NCI-H2227 (cell line): ENCODE measurements at regions not wholly inside any gene's neighbourhood (a gene's known extent, or its start where the extent isn't known, plus 50 kb on each side); places are given as distances from the start of the nearest gene placed in this dataset.
"Not testable (repeated sequence)": the region's sequence is repeated elsewhere in the genome, so short reads cannot be mapped to it uniquely, and the experiment has no call there.

Source experiments
- DNase-seq: peaks from one replicate; lab custom pipeline; 2025; ENCODE audit not compliant: unreplicated experiment; lab: John Stamatoyannopoulos, UW

DNA sequence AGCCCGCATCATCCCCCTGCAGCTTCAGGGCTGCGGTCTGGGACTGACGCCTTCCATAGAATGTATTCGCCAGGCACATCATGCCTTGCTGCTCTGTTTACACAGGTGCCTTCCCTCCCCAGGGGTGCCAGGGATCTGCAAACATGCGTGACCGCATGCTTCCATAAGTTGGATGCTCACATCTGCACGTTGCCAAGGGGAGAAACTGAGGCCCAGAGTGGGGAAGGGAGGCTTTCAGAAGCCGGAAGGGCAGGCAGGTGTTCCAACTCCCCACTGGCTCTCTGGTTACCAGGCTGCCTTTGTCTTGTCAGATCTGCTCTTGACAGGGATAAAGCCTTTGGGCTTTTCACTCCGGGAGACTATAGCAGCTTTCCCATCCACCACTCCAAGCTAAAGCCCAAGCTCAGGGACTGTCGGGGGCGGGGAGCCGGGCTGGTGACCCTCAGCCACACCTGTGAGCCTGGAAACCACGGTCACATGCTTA is 125.8 kb upstream of the TNP1 start:
- no peak for DNase-seq

DNA sequence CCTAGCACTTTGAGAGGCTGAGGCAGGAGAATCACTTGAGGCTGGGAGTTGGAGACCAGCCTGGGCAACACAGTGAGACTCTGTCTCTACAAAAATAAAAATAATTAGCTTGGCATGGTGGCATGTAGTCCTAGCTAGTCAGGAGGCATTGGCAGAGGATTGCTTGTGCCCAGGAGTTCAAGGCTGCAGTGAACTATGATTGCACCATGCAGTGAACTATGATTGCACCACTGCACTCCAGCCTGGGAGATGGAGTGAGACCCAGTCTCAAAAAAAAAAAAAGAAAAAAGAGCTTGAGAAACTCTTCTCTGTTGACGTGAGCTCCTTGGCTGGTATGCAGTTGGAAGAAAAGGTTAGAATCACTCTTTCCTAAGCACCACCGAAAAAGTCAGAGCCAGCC is 125.1 kb upstream of the TNP1 start:
- DNase-seq = no peak

DNA sequence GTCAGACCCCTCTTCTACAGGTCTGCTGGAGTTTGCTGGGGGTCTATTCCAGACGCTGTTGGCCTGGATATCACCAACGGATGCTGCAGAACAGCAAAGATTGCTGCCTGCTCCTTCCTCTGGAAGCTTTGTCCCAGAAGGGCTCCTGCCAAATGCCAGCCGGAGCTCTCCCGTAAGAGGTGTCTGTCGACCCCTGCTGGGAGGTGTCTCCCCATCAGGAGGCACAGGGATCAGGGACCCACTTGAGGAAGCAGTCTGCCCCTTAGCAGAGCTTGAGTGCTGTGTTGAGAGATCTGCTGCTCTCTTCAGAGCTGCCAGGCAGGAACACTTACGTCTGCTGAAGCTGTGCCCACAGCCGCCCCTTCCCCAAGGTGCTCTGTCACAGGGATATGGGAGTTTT is 122.1 kb upstream of the TNP1 start:
- DNase-seq = not testable (repeated sequence)

DNA sequence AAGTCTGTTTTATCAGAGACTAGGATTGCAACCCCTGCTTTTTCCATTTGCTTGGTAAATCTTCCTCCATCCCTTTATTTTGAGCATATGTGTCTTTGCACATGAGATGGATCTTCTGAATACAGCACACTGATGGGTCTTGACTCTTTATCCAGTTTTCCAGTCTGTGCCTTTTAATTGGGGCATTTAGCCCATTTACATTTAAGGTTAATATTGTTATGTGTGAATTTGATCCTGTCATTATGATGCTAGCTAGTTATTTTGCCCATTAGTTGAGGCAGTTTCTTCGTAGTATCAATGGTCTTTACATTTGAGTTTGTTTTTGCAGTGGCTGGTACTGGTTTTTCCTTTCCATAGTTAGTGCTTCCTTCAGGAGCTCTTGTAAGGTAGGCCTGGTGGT is 120.6 kb upstream of the TNP1 start:
- DNase-seq = not testable (repeated sequence)

DNA sequence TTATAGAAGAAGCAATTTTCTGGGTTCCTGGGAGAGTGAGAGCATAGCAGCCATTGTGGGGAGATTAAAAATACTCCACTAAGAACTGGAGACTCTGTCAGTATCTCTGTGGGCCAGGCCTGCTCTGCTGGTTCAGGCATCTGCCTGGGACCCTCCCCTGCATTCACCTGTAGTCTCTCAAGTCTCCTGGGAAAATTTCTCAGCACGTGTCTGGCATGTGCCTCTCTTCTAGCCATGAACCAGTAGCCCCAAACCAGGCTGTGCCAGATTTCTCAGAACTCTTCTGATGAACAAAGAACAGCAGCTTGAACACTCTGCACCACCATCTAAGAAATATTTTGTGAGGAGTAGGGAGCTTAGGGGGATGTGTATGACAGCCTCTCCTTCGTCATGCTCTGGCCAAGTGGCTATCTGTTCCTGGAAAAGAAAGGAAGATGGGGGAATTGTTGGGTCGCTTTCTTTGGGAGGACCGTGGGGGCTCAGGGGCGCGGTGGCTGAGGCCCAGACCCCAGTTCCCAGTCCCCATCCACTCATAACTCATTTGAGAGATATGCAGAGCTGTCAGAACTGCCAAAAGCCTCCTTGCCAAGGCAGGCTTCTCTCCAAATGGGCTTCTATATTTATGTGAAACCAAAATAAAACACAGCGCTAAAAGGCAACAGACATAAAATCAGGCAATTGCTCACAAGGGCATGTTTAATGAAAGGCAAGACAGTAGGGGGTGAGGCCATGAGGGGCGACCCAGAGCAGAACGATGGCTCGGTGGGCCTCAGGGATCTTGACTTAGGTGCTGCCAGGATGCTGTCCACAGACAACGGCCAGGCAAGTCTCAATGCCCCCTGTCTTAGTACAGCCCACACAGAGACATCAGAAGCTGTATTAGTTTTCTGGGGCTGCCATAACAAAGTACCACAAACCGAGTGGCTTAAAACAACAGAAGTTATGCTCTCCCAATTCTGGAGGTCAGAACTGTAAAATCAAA is 114.7 kb upstream of the TNP1 start:
- no peak for DNase-seq

DNA sequence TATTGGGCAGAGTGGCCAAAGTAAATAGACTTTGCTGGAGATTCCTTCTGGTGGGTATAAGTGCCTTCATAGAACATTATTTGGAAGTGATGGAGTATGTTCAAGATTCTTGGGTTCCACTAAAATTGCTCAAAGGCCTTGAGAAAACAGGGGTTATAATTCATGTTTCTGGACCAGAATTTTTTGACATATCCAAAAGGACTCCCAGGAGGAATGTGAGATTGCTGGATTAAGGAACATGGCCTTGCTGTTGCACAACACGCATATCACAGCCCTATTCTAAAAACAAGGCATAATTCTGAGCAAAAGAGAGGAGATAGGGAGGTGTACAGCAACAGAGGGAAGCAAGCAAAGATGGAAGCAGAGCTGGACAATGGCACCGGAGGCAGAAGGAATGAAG is 111.7 kb upstream of the TNP1 start:
- no peak for DNase-seq

DNA sequence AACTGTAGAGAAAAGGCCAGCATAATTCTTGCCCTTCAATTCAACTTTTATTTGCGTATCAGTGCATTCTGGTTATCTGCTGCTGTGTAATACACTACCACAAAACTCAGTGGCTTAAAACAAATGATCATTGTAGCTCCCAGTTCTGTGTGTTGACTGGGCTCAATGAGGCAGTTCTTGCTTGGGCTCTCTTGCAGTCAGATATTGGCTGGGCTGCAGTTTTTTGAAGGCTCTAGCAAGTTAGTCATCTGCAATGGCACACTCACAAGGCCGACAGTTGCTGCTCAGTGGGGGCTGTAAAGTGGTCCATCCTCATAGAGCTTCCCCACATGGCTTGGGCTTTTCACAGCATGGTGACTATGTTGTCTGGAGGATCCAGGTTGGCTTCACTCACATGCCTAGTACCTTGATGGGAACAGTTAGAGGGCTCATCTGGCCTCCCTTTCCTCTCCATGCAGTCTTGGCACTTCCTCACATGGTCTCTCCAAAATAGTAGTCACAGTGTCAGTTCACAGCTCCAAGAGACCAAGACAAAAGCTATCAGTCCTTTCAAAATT is 110.6 kb upstream of the TNP1 start:
- no peak for DNase-seq

DNA sequence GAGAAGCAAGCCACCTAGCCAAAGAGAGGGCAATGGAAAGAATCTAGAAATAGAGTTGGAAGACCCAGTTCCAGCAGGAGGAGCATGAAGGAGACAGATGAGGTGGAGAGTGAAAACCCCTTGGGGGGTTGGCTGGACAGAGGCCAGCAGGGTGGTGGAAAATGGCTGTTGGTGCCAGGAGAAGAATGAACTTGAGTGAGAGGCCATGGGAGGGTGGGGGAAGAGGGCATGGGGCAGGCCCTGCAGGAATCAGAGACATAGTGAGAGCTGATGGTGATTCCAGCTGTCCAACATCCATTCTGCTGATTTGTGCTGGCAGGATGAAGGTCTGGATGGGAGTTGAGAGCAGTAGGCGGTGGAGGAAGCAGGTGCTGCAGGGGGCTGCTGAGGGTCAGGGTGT is 108.0 kb upstream of the TNP1 start:
- DNase-seq = no peak

DNA sequence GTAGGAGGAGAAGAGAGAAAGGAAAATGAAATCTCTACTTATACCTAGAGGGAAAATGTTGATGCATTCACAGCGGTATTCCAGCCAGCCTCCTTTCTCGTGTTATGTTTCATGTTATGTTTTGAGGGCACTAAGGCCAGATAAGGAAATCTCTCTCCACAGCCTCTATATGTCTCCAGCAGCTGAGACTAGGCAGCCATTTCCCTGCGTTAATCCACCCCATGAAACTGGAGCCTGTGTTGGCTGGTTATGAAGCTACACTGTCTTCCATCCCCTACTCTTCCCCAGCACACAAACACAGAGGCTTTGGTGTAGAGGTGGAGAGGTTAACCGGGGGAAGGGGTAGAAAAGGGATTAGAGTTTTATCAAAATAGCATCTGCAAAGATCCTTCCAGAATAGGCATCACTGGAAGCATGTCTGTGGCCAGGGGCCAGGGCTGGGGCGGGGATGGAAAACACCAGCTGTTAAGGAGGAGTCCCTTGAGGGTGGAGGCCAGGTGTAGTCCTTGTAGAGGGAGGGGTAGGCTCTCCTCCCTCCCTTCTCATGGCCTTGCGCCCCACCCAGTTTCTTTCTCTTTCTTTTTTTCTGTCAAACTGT is 100.9 kb upstream of the TNP1 start:
- no peak for DNase-seq

DNA sequence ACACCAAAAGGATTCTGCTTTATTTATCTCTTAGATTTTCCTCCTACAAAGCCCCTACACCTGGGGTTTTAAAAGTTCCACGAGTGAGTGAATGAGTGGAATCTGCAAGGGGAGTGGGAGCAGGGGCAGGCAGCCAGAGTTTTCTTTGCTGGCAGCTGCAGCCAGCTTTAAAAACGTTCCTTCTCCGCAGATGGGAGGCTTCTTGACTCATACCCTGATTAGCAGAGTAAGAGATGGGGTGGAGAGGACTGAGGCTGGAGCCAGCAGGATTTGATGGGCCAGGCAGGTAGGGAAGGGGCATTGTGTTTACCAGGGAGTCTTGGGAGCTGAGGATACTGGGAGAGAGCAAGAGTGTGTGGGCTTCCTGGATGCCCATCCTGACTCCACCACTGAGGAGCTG is 99.6 kb upstream of the TNP1 start:
- no peak for DNase-seq

DNA sequence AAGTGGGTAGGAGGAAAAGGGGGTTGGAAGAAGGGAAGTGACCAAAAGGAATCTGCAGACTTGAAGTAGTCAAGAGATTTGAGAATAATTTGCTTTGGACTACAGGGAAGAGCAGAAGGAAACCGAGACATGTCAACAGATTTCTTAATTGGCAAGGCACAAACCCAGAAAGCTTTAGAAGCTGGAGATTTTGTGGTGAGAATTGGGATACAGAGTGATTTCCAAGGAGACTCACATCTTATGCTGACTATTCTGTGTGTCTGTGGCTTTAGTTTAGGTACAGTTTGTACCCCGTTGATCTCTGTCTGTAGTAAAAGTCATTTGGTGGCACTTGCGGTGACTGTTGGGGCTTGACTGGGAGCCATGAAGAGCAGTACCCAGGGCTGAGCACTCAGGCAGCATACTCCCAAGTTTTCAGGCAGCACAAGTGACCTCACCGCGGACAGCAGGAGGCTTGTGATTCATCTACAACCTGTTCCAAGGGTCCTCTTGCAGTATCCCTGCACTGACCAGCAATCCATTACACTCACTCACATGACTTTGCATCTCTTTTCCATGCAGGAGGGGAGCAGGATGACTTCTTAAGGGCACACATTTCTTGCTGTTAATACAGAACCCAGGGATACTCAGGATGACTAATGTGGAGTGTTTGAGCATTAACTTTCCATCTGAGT is 97.1 kb upstream of the TNP1 start:
- DNase-seq = no peak

DNA sequence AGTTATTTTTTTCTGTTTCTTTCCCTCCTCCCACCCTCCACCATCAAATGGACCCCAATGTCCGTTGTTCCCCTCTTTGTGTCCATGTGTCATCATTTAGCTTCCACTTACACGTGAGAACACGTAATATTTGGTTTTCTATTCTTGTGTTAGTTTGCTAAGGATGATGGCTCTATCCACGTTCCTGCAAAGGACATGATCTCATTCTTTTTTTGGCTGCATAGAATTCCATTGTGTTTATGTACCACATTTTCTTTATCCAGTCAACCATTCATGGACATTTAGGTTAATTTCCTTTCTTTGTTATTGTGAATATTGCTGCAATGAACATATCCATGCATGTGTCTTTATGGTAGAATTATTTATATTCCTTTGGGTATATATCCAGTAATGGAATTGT is 91.3 kb upstream of the TNP1 start:
- DNase-seq = no peak

DNA sequence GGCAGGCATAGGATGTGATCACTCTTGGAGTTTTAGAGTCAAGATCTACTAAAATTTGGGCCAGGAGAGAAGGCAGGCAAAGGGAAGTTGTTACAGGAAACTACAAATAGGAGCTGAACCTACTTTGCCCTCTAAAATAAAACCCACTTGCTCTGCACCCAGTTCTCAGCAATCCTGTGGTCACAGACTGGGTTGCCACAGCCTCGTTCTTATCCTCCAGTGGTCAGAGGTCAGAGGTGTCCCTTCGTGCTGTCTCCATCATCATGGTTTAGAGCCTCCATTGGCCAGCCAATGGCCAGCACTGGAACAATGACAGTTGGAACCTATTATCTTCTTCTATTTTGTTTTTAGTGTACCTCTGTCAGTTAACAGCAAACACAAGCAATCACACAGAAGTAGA is 90.7 kb upstream of the TNP1 start:
- no peak for DNase-seq

DNA sequence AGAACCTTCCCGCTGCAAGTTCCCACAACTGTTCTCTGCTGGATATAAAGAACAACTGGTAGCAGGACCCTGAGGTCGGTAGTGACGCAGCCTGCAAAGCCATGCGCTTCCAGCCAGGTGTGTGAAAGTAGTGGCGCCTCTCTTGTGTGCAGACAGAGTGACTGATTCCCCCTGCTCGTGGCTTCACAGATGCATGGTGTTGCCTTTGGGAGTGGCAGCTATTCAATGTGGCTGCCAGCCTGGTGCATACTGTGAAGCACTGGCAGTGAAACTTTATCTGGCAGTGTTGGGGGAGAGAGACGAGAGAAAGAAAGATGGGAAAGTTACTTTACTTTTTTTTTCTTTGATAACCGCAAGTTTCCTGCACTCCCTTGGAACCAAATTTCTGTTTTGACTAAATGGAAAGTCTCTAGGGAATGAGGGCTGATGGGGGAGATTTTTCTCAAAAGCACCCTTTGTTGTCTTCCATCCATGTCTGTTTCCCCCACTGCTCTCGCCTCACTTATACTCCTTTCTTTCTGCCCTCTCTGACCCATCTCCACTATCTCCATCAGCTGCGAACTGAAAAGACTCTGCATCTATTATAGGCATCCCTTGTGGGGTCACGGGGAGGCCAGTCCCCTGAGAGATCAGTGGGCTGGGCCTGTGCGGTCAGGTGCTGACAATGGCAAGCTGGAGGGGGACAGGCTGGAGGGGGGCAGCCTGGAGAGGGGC is 90.0 kb upstream of the TNP1 start:
- no peak for DNase-seq

DNA sequence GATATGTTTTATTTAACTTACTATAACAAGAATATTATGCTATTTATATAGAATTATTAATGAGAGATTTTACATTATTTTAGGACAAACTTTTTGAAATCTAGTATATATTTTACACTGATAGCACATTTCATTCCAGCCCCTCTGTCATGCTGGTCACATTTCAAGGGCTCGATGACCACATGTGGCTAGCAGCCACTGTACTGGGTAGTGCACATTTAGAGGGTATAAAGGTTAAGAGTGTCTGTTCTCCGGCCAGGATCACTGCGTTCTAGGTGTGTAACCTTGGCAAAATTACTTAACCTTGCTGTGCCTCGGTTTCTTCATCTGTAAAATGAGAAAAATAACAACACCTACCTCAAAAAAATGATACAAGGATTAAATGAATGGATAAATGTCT is 87.2 kb upstream of the TNP1 start:
- DNase-seq = no peak

DNA sequence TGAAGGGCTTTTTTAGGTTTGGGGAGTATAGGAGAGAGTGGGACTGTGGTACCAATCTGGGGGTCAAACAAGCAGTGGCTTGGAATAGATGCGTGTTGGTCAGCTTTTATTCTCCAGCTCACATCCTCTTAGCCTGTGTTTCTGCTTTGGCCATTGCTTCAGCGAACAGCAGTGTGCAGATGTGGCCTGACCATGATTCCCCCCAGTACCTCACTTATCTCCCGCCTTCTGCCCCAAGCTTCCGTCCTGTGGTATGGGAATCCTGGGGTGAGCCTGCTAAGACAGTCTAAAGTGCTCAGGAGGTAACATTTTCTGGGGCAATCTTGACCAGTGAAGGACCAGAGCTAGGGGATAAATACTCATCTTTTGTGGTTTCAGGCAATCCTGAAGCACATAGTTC is 84.9 kb upstream of the TNP1 start:
- no peak for DNase-seq

DNA sequence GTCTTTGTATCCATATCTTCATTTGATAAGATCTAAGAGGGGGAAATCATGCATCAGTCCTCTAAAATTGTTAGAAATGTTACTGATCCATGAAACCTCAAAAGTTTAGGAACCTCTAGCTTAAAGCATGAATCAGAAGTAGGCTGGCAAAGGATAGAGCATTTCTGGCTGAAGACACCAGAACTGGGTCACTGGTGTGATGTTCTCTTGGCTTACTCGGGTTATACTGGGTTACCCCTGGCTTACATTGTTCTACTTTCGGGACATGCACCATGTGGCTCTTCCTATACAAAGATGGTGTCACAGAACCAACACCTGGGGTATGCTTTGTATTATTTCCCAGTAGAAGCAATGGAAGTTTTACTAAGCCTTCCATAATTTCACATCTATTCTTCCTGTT is 83.2 kb upstream of the TNP1 start:
- no peak for DNase-seq

DNA sequence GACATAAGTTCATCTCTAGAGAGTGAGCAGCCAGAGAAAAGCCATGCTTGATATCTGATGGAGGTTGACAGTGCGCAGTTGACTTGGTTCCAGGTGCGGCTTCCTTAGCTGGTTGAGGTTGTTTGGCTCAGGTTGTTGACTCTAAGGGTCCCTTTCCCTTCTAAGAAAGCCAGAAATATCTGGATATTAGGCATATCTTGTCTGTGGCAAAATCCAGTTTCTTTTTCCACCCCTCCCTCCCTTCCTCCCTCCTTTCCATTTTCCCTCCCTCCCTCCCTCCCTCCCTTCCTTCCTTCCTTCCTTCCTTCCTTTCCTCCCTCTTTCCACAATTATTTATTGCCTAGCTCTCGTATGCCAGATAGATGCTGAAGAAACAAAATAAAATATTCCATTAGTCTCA is 82.6 kb upstream of the TNP1 start:
- no peak for DNase-seq

DNA sequence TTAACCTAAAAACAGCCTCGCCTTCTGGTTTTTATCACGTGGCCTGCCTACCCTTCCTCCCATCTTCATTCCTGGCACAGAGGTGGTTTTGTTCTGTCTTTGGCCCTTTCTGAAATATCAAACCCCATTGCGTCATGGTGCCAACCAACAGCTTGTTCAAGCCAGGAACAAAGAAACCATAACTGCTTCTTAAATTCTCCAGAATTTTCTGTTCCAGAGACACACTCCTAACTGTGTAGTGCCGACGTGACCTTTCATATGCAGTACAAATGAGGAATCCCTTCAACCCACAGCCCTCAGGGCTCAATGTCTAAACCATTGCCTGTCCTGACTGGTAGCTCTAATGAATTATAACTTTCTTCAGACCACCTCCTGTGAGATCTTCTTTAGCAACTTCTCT is 82.2 kb upstream of the TNP1 start:
- DNase-seq = no peak

DNA sequence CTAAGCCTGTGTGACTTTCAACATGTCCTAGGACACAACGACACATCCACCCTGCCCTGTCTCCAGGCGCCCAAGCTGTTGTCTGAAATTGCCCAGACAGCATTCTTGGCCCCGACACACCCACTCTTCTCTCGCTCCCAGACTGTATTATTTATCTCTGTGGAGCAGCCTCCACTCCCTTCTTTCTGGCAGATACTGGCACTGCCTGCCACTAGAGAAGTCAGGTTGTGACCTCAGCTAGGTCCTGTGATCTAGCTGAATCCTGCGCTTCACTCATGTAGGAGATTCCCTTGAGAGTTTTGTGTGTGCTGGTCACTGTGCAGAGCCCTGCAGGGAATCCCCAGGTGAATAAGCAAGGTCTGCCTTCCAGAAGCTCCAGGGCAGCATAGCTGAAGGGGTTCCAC is 77.1 kb upstream of the TNP1 start:
- no peak for DNase-seq

DNA sequence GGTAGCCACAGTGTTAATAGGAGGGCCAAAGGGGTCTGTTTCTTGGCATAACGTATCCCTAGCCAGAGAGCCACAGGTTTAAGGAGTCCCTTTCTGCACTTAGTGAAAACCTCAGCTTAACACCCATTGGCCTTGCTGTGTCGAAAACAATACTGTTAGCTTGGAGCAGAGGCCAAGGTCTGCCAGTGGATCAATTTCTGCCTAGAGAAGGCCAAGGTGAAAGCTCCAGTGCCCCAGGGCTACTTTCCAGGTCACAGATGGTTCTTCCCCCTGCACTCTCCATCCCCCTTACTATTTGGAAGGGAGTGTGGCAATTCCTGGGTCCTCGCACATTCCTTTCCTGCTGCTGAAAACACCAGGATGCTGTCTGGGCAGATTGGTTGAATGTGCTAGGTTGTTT is 74.8 kb upstream of the TNP1 start:
- DNase-seq = no peak
